Putamen (tissue), 1 donor: ENCODE measurements at regions not wholly inside any gene's neighbourhood (a gene's known extent, or its start where the extent isn't known, plus 50 kb on each side); places are given as distances from the start of the nearest gene placed in this dataset.

Experiments
- DNase-seq: peaks from one replicate; pipeline ENCODE4 v3.0.0-alpha.2; 2016; ENCODE audit warnings: low spot score

DNA sequence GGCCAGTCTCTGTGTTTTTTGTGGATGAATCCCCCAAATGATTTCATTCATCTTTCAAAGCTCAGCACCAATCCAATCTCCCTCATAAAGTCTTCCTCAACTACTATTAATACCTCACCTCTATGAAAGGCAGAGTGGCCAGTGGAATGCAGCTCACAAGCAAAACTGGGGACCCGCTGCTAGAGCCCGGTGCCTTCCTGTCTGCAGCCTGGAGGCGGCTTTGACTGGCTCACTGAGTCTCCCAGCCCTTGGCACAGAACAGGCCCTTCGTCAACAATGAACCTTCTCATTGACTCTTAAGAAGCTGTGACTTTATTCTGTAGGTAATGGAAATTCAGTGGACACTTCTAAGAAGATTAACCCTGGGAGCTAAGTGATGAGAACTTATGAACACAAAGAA is 86.8 kb upstream of the RAB4A start:
- no peak for DNase-seq

DNA sequence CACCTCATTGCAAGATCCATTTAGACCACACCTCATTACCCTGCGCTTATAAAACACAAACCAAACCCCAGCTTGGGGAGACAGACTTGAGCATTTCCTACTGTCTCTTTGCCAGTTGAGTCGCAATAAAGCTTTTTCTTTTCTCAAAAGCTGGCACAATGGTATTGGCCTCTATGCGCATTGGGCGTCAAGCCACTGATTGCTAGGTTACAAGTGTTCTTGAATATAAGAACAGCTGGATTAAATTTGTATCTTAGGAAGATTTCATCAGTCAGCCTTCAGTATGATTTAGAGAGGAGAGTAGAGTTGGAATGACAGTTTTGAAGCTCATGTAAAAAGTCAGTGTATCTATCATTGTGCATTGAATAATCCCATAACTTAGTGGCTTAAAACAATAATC is 84.9 kb upstream of the RAB4A start:
- no peak for DNase-seq

DNA sequence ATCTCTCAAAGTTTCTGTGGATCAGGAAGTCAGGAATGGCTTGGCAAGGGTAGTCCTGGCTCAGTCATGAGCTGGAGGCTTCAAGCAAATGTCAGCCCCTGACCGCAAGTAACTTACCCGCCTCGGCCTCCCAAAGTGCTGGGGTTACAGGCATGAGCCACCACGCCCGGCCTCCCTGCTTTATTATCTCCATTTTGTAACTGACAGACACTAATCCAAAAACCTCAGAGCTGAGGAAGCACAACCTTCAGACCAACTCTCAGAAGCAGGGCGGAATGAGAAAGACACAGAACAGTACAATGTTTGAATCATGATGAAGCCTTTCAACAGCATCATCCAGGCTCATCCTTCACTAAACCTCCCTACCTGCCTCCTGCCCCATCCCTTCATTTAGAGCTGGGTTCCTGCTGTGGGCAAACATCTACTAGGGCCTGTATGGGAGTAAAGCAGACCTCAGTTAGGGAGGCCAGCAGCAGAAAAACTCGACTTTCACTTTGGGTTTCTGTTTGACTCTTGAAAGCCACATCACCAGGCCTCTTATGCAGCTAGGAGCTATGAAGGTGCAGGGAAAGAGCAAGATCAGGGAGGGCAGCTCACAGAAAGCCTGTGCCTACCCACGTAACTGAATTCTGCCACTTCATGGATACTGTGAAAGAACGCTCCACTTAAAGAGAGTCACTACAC is 84.4 kb upstream of the RAB4A start:
- DNase-seq, result no peak

DNA sequence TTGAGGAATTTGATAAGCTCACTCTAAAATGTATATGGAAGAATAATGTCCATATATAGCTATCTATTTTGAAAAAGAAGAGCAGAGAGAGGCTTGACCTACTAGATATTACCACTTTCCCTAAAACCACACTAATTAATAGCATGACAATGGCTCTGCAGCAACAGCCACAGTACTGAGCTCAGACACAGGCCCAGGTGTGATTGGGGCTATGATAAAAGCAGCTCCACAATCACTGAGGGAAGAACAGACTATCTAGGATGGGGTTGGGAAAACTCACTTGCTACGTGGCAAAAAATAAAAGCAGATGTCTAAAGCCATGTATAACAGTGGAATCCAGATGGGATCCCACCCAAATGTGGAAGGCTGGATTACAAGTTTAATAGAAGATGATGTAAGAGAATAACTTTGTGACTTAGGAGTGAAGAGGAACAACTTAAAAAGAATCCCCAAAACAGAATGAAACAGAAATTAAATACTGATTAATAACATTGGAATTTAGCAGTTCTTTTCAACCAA is 80.8 kb upstream of the RAB4A start:
- no peak for DNase-seq

DNA sequence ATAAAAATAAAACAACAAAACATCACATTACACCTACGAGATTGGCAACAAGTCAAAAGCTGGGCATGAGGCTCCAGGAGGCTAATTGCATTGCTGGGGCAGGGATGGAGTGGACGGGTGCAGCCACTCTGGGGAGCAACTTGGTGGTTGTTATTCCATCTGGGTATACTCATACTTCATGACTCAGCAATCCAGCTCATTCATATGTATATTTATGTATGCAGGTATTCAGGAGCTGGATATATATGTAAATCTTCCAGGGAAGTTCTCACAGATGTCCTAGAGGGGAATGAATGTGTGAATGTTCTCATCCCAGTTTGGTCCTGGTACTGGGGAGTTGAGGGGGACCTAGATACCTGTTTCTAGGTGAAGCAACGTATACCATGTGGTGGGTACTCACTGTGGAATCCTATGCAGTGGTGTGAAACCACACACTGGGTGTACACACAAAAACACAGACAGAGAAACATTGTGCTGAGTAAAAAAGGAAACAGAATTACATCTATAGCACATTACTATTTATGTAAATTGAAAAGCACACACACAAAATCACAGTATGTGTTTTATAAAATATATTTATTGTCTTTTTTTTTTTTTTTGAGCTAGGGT is 79.7 kb upstream of the RAB4A start:
- DNase-seq, result no peak

DNA sequence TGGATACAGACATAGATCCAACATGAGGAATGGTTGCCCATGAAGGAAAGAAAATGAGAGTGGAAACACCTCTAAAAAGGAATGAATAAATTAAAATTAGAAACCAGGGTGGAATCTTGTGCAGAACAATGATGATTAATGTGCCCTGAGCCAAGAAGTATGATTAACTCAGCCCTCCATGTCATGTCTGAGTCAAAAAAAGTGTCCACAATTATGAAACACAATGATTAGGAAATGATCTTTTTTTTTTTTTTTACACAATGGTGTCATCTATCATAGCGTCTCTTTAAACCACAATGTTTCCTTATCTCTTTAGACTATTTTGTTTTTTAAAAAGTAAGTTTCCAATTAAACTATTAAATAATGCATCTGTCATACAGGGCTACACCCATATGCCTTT is 78.9 kb upstream of the RAB4A start:
- no peak for DNase-seq

DNA sequence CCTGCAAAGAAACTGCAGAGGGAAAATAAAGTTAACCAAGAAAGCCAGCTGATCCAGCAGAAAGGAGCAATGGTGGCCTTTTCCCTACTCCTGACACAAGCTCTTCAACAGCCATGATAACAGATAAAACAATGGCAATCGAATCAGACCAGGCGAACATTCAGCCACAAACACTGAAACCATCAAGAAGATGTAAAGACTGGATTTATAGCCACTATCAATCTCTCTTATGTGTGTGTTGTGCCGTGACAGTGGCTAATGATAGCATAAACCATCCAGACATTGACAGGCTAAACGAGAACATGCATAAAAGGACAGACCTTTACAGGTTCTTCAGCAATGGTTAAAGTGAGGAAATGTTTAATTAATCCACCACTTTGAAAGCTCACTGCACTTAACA is 78.1 kb upstream of the RAB4A start:
- DNase-seq, result no peak

DNA sequence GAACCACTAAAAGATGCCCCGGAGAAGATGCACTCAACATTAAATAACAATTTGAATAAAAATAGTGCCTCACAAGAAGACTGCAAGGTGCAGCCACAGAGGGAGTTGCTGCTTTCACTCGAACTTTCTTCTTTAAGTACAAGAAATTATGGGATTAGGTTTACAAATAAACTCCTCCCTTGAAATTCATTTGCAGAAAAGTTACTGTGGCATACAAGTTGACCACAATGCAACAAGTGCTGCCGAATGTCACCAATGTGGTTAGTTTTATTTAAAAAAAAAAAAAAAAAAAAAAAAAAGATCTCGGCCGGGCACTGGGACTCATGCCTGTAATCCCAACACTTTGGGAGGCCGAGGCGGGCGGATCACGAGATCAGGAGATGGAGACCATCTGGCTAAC is 76.8 kb upstream of the RAB4A start:
- DNase-seq, result no peak

DNA sequence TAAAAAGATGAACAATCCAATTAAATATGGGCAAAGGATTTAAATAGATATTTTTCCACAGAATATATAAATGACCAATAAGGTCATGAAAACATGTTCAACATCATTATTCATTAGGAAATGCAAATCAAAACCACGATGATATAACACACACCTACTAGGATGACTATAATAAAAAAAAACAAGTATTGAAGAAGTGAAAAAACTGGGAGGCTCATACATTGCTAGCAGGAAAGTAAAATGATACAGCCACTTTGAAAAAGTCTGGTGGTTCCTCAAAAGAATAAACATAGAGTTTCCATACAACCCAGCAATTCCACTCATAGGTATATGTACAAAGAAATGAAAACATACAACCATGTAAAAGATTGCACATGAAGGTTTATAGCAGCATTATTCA is 75.7 kb upstream of the RAB4A start:
- DNase-seq, result no peak

DNA sequence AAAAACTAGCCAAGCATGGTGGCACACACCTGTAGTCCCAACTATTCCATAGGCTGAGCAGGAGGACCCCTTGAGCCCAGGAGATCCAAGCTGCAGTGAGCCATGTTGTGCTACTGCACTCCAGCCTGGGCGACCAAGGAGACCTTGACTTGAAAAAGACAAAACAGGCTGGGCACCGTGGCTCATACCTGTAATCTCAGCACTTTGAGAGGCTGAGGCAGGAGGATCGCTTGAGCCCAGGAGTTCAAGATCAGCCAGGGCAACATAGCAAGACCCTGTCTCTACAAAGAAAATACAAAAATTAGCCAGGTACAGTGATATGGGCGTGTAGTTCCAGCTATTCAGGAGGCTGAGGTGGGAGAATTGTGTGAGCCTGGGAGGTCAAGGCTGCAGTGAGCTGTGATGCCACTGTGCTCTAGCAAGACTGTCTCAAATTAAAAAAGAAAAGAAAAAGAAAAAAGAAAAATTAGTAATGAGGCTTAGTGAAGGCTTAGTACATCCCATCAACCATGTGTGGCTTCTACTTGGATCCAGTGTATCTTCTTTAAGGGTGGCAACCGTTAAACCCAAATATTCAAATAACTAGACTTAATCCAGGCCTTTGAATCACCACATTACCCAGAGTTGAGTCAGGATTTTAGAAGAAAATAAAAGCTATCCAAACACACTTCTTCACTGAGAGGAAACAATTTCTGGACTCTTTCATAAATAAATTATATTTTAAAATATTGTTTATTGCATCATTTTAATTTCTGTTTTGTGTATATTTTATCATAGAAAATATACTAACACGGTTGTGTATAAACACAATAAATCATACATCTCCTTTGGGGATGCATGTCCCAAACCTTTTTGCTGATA is 74.3 kb upstream of the RAB4A start:
- DNase-seq, result no peak

DNA sequence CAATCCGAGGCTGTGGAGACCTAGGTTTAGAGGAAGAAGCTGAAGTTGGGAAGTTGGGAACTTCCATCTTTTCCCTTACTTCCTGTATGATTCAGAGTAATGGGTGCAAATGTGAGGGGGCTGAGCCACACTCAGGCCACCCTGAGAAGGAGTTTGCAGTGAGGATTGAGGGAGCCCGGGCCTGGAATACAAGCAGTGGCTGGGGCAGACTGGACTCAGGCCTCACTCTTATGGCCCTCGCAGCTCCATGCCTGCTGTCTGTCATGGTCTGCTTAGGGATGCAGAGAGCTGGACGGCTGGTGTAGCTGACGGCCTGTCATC is 73.7 kb upstream of the RAB4A start:
- DNase-seq, result no peak

DNA sequence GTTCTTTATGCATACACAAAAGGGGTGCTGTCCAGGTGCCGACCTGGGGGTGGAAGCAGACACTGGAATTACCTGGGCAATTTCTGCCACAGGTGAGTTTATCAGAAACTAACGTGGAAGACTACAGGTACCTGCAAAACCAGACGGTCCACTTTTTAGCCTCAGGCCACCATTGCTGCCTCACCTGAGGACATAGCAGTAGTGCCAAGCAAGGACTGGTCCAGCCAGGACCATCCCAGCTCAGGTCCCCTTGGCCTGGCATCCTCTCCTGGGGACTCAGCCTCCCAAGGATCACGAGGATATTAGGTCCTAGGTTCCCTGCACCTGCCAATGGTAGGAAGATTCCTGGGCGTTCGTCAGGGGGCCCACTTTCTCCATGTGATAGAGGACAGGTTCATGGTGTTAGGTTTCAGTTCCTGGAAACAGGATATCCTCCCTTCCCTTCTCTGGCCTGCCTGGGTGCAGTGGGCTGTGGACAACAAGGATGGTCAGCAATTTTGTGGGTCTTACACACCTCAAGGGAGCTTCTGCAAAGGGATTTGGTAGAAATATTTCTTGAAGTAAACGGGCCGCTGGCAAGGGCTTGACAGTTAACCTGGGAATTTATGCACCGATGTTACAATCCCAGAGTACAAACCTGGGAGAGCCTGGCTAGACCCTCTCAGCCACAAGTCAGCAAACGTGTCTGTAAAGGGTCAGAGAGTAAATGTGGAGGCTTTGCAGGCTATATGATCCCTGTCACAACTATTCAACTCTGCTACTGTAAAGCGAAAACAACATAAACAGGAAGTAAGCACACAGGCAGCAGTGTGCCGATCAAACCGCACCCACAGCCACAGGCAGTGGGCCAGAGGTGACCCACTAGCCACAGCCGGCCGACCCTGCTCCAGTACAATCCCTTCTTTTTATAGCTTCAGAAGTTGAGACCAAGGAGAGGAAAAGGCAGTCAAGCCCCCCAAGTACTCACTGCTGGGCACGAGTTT is 71.4 kb upstream of the RAB4A start:
- DNase-seq, result no peak

DNA sequence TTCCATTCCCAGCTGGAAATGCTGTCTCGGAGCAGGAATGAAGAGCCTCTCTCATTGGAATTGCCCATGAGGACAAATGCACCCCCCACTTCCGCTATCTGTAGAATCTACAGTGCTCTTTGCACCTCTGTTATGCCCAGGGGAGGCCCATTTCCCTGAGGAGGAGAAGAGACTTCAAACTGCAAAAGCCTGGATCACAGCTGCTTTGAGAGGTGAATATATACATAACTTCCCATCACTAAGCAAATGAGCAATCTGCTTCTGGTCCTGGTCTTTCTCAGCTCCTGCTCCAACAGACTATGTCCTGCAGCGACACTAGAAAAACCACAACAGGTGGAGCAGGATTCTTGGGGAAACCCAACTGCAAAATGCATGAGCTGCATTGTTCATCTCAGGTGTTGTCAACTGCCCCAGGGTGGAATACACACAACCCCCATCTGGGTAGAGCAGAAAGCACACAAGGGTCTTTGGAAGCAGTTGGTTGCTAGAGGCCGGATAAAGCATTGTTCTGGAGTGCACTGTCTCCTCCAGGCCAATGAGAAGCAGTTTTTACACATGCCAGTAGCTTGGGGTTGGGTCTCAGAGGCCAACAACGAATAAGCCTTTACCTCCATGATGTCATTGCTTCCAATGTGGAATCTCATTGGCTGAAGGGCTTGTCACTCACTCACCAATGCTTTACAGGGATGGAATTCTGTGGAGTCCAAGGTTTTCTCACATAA is 67.7 kb upstream of the RAB4A start:
- peak; percentile 46 for DNase-seq

DNA sequence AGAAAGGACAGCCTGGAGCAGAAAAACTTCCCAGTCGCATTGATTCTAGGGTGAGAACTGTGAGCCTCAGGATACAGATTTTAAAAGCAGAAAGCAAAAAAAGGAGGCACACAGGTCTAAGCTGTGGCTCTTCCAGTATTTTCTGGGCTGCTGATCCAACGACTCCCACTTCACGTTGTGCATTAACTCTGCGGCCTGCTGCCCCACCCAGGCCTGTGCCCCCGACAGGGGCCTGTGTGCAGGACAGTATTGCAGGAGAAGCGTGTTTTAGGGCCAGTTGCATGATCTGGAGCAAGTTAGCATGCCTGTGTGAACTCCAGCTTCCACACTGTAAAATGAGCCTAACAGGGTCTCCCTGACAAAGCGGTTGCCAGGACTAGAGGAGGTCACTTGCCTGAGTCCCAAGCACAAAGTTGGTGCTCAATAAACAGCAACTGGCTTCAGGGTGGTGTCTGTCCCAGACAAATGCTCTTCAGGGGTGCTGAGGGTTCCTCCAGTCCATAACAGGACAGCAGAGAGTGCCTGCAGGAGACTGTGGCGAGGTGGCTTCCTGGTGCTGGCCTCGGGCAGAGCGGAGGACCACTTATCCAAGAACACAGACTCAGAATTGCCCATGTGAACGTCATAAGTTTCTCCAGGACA is 66.8 kb upstream of the RAB4A start:
- no peak for DNase-seq

DNA sequence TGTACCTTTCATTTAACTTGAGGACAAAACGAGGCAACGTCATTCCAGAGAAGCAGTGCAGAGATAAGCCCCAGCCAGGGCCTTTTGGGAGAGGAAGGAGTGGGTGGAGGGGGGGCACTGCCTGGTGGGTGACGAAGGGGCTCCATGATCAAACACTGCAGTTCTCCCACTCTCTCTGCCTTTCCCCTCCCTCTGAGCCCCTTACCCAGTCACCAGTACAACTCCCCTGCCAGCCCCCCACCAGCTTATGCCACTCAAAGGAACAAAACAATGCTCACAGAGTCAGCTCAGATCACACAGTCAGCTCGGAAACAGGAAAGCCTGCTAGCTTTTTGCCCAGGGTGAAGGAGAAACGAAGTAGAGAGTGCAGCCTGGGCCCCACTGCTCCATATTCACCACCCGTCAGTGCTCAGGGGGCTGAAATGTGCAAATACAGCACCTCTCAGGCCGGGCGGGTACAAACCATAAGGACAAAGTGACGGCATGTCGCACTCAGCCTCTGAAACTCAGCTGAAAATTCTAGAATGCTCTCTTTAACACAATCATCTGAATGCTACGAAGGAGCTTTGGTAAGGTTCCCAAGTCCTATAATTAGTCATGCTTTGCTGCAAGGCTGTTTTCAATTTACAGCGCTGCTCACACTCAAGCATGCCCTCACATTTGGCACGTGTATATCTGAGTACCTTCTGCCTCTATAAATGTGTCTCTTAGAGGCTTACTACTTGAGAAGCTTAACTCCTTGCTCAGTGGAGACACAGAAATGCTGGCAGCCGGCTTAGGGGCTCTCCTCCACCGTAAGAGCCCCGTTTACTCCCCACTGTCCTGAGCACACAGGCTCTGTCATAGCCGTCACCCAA is 65.8 kb upstream of the RAB4A start:
- DNase-seq, result no peak

DNA sequence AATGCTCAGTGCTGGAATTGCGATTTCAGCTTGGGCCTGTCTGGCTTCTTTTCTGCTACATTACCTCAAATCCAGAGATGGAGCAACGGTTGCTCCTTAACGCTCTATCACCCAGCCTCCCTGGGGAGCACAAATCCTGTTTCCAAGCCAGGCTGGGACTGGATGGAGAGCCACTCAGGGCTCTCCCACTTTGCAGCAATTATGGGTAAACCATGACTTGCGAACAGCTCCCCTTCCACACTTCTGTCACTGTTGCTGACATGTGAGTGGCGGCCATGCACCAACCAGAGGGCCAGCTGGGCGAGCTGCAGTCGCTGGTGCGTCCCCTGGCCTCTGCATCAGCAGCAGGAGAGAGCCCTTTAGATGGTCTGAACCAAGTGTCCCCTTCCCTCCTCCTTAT is 65.1 kb upstream of the RAB4A start:
- no peak for DNase-seq

DNA sequence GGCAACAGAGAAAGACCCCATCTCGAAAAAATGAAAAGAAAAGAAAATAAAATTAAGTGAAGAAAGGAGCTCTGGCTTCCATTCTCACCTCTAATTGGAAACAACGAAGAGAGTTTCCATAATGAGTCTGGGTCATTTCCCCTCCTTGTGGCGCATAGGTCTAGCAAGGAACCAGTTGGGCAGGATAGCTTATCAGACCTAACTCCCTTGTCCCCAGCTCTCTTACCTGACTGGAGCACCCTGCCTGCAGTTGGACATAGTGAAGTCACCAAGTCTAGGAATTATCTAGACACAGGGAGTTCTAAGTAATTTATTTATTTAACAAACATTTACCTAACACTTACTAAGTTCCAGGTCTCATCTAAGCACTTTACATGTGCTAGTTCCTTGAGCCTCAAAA is 63.0 kb upstream of the RAB4A start:
- DNase-seq, result no peak

DNA sequence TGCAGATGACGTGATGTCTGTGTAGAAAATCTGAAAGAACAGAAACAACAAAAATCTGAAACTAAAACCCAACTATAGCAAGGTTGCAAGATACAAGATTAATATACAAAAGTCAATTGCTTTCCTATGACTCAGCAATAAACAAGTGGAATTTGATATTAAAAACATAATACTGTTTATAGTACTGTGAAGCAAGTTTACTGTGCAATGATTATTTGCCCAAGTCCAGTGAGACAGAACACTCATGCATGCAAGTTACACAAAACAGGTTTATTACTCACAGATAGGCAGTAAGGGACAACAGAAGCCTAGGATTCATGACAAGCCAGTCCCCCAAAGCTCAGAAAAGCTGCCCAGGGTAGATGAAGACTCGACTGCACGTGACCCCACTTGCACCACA is 62.4 kb upstream of the RAB4A start:
- no peak for DNase-seq

DNA sequence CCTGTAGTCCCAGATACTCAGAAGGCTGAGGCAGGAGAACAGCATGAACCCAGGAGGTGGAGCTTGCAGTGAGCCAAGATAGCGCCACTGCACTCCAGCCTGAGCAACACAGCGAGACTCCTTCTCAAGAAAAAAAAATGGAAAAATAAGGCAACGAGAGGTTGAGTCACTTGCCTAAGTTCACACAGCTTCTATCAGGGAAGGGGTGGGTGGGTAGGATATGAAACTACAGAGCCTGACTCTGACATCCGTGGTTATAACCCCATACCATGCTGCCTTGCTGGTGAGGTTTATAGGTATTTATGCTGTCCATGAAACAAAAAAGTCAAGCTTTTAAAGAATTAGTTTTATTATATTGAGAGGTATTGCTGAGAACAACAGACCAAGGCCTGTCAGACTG is 61.5 kb upstream of the RAB4A start:
- DNase-seq, result no peak

DNA sequence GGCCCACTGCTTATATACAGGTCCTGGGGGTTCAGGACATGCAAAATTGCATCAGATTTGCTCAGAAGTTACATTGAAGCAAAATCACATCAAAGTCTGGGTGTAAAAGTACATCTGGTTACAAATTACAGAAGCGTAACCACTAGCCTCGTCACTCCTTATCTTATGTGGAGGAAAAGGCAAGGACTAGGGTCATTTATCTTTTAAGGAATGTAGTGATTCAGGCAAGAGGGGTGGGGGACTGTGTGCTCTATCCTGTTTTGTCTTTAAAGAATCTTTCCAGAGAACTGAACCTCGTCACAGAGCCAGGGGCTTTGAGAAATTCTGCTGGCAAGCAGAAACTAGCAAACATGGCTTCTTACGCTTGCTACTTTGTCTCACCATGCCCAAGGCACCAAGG is 61.1 kb upstream of the RAB4A start:
- DNase-seq, result no peak
